Fibroblast of lung (primary cell): ENCODE measurements at regions not wholly inside any gene's neighbourhood (a gene's known extent, or its start where the extent isn't known, plus 50 kb on each side); places are given as distances from the start of the nearest gene placed in this dataset.

Source experiments
- DNase-seq, 2 donors: peaks; one replicate each; pipeline versions ENCODE4 v3.0.0 to v3.0.0-alpha.2; 2010; ENCODE audit warnings: low read depth in 2 of 2
- H2AFZ ChIP-seq: 2 replicates; pipeline ENCODE4 v1.5.1; 2012; ENCODE audit warnings: low read length, control low read depth, inconsistent platforms
- H3K27ac ChIP-seq: 2 replicates; pipeline ENCODE4 v1.5.1; 2011; ENCODE audit warnings: low read length, control low read depth; ENCODE audit not compliant: insufficient read depth
- H3K27me3 ChIP-seq: 2 replicates; pipeline ENCODE4 v1.5.1; 2011; ENCODE audit warnings: mild to moderate bottlenecking, low read length; ENCODE audit not compliant: control insufficient read depth, insufficient read depth
- H3K36me3 ChIP-seq: 2 replicates; pipeline ENCODE4 v1.5.1; 2011; ENCODE audit warnings: low read length; ENCODE audit not compliant: control insufficient read depth, insufficient read depth
- H3K4me1 ChIP-seq: 2 replicates; pipeline ENCODE4 v1.5.1; 2011; ENCODE audit warnings: low read length; ENCODE audit not compliant: control insufficient read depth, insufficient read depth; ENCODE audit errors: extremely low read depth
- H3K4me2 ChIP-seq: 2 replicates; pipeline ENCODE4 v1.5.1; 2011; ENCODE audit warnings: low read length, control low read depth; ENCODE audit not compliant: insufficient read depth; ENCODE audit errors: extremely low read depth
- H3K4me3 ChIP-seq, 4 experiments: fragments of 200-600 bp in 1 of 4; sonication (generic) in 1 of 4; replicated peaks in 1 of 4; 2 replicates each; pipeline ENCODE4 v1.5.1; 2011 to 2016; ENCODE audit warnings: low read length in 4 of 4, low read depth in 3 of 4, mild to moderate bottlenecking in 3 of 4, control low read depth in 2 of 4, inconsistent platforms in 1 of 4, mixed read lengths in 1 of 4; ENCODE audit not compliant: insufficient read depth in 1 of 4; ENCODE audit errors: control extremely low read depth in 1 of 4
- H3K79me2 ChIP-seq: 2 replicates; pipeline ENCODE4 v1.5.1; 2012; ENCODE audit warnings: mild to moderate bottlenecking, low read length, inconsistent platforms; ENCODE audit not compliant: control insufficient read depth, insufficient read depth
- H3K9ac ChIP-seq: 2 replicates; pipeline ENCODE4 v1.5.1; 2011; ENCODE audit warnings: mild to moderate bottlenecking, low read length, control low read depth; ENCODE audit not compliant: insufficient read depth
- H3K9me3 ChIP-seq: 2 replicates; pipeline ENCODE4 v1.5.1; 2012; ENCODE audit warnings: low read depth, low read length; ENCODE audit not compliant: control insufficient read depth, insufficient read depth
- H4K20me1 ChIP-seq: 2 replicates; pipeline ENCODE4 v1.5.1; 2011; ENCODE audit warnings: low read length; ENCODE audit not compliant: control insufficient read depth, insufficient read depth; ENCODE audit errors: extremely low read depth
- EZH2 ChIP-seq: IDR thresholded peaks from 2 replicates; pipeline ENCODE4 v1.5.1; 2012; ENCODE audit warnings: low read length, control low read depth, mild to moderate bottlenecking; ENCODE audit errors: missing control alignments
- TF ChIP-seq, protein P1 (sequence below), 2 donors: IDR thresholded peaks in 1 of 2; conservative IDR thresholded peaks in 1 of 2; 1 replicate in 1 of 2; 2 replicates in 1 of 2; pipeline ENCODE4 v1.5.1; 2011 to 2012; ENCODE audit warnings: low read length in 2 of 2, control low read depth in 1 of 2, inconsistent platforms in 1 of 2, low read depth in 1 of 2, mild to moderate bottlenecking in 1 of 2

DNA sequence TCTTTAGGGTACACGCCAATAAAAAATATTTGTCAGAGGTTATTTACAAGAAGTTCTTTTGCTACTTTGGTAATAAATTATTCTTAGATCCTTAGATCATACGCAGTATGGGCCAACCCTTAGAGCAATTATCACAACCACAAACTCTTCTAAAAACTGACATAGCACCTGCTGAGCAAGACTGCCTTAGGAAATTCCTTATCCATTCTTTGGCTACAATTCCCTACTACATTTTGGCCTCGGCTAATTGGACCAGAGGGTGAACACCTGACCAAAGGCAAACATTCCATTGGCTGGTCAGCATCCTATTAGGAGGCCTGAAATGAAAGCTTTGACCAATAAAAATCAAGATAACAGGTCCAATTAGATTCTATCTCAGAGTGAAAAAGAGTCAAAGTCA lies 147.6 kb upstream of the CCDC68 start:
- Histone ChIP-seq H3K27me3 (no peaks in the 10 kb centered on the region), H2AFZ (no peak overlapping the region), H3K4me1 (no peaks in the 10 kb centered on the region), H4K20me1 (no peaks in the 10 kb centered on the region), H3K4me3 (no peak overlapping the region), H3K9ac (no peak overlapping the region), H3K27ac (no peak overlapping the region), H3K36me3 (no peaks in the 10 kb centered on the region), H3K9me3 (no peaks in the 10 kb centered on the region), H3K4me2 (no peak overlapping the region), H3K79me2 (no peaks in the 10 kb centered on the region)
- DNase-seq, result no peak
- TF ChIP-seq, protein P1, sequence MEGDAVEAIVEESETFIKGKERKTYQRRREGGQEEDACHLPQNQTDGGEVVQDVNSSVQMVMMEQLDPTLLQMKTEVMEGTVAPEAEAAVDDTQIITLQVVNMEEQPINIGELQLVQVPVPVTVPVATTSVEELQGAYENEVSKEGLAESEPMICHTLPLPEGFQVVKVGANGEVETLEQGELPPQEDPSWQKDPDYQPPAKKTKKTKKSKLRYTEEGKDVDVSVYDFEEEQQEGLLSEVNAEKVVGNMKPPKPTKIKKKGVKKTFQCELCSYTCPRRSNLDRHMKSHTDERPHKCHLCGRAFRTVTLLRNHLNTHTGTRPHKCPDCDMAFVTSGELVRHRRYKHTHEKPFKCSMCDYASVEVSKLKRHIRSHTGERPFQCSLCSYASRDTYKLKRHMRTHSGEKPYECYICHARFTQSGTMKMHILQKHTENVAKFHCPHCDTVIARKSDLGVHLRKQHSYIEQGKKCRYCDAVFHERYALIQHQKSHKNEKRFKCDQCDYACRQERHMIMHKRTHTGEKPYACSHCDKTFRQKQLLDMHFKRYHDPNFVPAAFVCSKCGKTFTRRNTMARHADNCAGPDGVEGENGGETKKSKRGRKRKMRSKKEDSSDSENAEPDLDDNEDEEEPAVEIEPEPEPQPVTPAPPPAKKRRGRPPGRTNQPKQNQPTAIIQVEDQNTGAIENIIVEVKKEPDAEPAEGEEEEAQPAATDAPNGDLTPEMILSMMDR (conservative IDR thresholded peaks at IDR 0.05 in 1 of 2, IDR thresholded peaks at IDR 0.05 in 1 of 2; ENCODE audit: low read depth in 1 of 2, low read length in 2 of 2), result no peak
- no peak for TF ChIP-seq EZH2

DNA sequence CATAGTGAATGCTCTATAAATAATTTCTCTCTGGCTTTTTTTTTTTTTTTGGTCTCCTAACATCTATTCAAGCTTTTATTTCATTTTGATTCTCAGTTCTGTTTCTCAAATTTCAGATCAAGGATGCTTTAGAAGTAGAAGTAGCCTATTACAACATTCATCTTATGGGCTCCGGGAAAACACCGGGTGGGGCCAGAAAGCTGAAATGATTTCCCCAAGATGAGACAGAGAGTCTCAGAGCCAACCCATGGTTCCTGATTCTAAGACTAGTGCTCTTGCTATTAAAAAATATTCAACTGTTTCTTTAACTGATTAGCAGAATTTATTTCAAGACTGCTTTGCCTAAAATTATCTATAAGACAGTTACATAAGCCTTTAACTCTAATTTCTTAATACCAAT lies 147.2 kb upstream of the CCDC68 start:
- no peak overlapping the region for H3K4me3 ChIP-seq
- H3K4me1 ChIP-seq, result no peaks in the 10 kb centered on the region
- no peak overlapping the region for H3K9ac ChIP-seq
- no peaks in the 10 kb centered on the region for H3K27me3 ChIP-seq
- no peak overlapping the region for H3K4me2 ChIP-seq
- H2AFZ ChIP-seq, result no peak overlapping the region
- no peak for DNase-seq
- no peaks in the 10 kb centered on the region for H3K36me3 ChIP-seq
- H3K79me2 ChIP-seq, result no peaks in the 10 kb centered on the region
- H3K27ac ChIP-seq, result no peak overlapping the region
- H4K20me1 ChIP-seq, result no peaks in the 10 kb centered on the region
- no peak for TF ChIP-seq EZH2
- TF ChIP-seq, protein P1 (conservative IDR thresholded peaks at IDR 0.05 in 1 of 2, IDR thresholded peaks at IDR 0.05 in 1 of 2; ENCODE audit: low read depth in 1 of 2, low read length in 2 of 2), result no peak
- H3K9me3 ChIP-seq, result no peaks in the 10 kb centered on the region

DNA sequence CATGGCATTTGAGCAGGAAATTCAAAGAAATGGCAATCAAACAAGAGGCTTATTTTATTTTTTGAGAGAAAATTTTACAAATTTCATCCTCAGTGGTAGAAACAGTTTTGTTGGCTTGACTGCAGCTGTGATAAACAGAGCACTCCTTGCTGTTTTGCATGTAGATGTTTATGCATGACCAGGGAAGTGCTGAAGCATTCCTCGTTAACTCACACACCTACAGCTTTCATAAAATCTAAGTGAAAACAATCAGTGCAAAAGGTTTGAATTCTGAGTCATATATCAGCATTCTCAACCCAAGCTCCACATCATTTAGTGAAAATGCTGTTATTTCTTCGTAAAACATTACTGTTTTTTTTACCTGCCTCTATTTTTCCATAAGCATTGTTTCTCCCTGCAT lies 146.6 kb upstream of the CCDC68 start:
- Histone ChIP-seq H3K9ac (no peak overlapping the region), H3K79me2 (no peaks in the 10 kb centered on the region), H3K27ac (no peak overlapping the region), H3K36me3 (no peaks in the 10 kb centered on the region), H3K9me3 (no peaks in the 10 kb centered on the region), H3K27me3 (no peaks in the 10 kb centered on the region), H3K4me2 (no peak overlapping the region), H3K4me3 (no peak overlapping the region), H2AFZ (no peak overlapping the region), H3K4me1 (no peaks in the 10 kb centered on the region), H4K20me1 (no peaks in the 10 kb centered on the region)
- no peak for DNase-seq
- TF ChIP-seq, protein P1 (conservative IDR thresholded peaks at IDR 0.05 in 1 of 2, IDR thresholded peaks at IDR 0.05 in 1 of 2; ENCODE audit: low read depth in 1 of 2, low read length in 2 of 2), result no peak
- no peak for TF ChIP-seq EZH2
